ENCODE measurements at regions not wholly inside any gene's neighbourhood (a gene's known extent, or its start where the extent isn't known, plus 50 kb on each side); places are given as distances from the start of the nearest gene placed in this dataset.

DNA sequence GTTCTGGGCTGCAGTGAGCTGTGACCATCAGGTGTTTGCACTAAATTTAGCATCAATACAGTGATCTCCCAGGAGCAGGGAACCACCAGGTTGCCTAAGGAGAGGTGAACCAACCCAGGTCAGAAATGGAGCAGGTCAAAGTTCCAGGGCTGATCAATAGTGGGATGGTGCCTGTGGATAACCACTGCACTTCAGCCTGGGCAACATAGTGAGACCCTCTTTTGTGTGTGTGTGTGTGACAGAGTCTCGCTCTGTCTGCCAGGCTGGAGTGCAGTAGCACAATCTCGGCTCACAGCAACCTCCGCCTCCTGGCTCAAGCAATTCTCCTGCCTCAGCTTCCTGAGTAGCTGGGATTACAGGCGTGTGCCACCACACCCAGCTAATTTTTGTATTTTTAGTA is 163.7 kb upstream of the SERTAD2 start:
- Mint-ChIP-seq H3K27me3 (no peaks in the 10 kb centered on the region), H3K27ac (ENCODE audit: low read depth) (no peak overlapping the region), H3K4me3 (no peak overlapping the region), H3K4me1 (peaks cover 20% of the 10 kb centered on the region), H3K36me3 (ENCODE audit: insufficient read depth) (peaks cover 2% of the 10 kb centered on the region), H3K9me3 (no peaks in the 10 kb centered on the region)
- ATAC-seq (replicated peaks; ENCODE audit: extremely low read depth, poor library complexity, severe bottlenecking) = no peak
- no peak for DNase-seq (ENCODE audit: low spot score in 2 of 2)

DNA sequence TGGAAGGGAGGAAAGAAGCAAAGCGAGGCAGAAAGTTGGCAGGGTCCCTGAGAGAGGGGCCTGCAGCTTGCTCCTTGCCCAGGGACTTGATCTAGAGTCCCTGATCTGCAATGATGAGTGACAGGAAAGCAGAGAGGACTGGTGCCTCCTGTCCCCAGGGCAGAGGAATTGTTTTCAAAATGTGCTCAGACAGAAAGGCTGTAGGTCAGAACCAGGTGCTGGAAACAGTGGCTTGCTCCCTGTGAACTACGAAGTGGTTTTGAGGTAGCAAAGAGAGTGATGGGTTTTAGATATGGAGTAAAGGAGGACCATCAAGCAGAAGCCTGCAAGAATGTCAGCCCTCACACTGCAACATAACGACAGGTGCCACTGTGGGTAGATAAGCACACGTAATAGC is 164.9 kb upstream of the SERTAD2 start:
- no peaks in the 10 kb centered on the region for H3K9me3 Mint-ChIP-seq
- peak overlapping the region; percentile 5 for H3K4me3 Mint-ChIP-seq
- peaks cover 20% of the 10 kb centered on the region for H3K4me1 Mint-ChIP-seq
- H3K27ac Mint-ChIP-seq (ENCODE audit: low read depth) = peak overlapping the region; percentile 85
- ATAC-seq (replicated peaks; ENCODE audit: extremely low read depth, poor library complexity, severe bottlenecking) = no peak
- no peaks in the 10 kb centered on the region for H3K27me3 Mint-ChIP-seq
- peaks cover 2% of the 10 kb centered on the region for H3K36me3 Mint-ChIP-seq (ENCODE audit: insufficient read depth)
- no peak for DNase-seq (ENCODE audit: low spot score in 2 of 2)

DNA sequence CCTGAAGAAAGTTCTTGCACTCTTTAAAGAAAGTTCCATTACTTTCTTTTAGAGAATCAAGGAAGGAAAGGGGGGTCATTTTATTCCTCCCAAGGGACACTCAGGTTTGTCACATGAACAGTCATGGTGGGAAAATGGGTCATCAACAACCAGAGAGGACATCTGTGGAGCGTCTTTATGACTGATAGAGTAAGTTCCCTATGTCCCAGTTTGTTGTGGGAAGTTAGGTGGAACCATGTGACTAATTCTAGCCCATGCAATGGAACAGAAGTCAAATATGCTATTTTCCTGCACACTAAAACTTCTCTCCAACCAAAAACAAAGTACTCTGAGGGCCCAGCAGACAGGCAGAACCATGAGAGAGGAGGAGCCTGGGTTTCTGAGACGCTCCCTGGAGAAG is 165.6 kb upstream of the SERTAD2 start:
- peaks cover 20% of the 10 kb centered on the region for H3K4me1 Mint-ChIP-seq
- H3K4me3 Mint-ChIP-seq = peak overlapping the region; percentile 54
- ATAC-seq (replicated peaks; ENCODE audit: extremely low read depth, poor library complexity, severe bottlenecking) (no peak), DNase-seq (ENCODE audit: low spot score in 2 of 2) (no peak)
- no peaks in the 10 kb centered on the region for H3K27me3 Mint-ChIP-seq
- H3K36me3 Mint-ChIP-seq (ENCODE audit: insufficient read depth) = peaks cover 2% of the 10 kb centered on the region
- H3K9me3 Mint-ChIP-seq = no peaks in the 10 kb centered on the region
- peak overlapping the region; percentile 85 for H3K27ac Mint-ChIP-seq (ENCODE audit: low read depth)

DNA sequence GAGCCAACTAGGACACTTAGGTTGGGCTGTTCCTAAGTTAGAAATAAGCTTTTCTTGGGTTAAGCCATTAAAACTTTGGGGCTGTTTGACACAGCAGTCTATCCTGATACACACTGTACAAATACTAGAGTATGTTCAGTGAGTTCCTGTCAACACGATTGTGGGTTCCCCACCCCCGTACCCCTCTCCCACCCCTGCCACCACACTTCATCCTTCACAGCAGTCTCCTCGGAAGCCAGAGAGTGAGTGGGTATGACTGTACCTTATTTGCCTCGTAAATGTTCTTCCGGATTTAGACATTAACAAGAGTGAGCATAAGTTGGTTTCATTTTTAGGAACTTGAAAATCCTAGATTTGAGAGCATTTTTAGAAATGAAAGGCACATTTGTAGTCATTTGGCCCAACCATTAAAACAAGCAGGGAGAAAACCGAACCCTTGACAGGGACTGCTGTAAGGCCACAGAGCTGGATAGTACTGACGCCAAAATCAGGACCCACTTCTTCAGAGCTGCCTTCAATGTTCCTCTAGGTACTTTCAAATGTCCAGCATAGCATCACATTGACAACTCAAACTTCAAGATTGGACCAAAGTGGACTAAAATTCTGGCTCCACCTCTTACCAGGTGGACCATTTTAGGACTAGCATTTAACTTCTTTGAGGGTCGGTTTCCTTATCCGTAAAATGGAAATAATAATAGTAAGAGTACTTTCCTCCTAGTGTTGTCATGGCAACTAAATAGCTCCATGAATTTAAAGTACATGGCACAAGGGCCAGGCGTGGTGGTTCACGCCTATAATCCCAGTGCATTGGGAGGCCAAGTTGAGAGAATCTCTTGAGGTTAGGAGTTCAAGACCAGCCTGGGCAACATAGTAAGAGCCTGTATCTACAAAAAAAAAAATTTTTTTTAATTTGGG is 166.3 kb upstream of the SERTAD2 start:
- Mint-ChIP-seq H3K4me1 (peaks cover 20% of the 10 kb centered on the region), H3K27me3 (no peaks in the 10 kb centered on the region), H3K36me3 (ENCODE audit: insufficient read depth) (peaks cover 3% of the 10 kb centered on the region), H3K9me3 (no peaks in the 10 kb centered on the region), H3K4me3 (peak overlapping the region; percentile 54), H3K27ac (ENCODE audit: low read depth) (peak overlapping the region; percentile 85)
- DNase-seq (ENCODE audit: low spot score in 2 of 2) = peak in 1 of 2 donors; percentile 21
- ATAC-seq (replicated peaks; ENCODE audit: extremely low read depth, poor library complexity, severe bottlenecking) = peak; percentile 98

DNA sequence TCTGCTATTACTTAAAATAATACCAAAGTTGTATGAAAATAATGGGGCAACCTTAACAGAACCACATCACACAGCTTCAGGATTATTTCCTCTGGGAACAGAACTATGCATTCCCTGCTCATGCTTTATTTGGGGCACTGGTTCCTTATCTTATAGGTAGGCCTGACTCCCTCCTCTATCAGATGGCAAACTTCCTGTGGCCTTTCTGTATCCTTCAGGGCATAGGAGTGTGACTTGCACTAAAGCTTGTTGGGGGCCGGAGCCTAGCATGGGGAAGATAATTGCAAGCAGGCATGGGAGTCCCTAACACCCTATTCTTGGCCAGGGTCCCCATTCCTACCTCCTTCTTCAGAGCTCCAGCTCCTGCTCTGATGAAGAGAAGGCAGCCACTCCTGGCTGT is 167.2 kb upstream of the SERTAD2 start:
- Mint-ChIP-seq H3K9me3 (no peaks in the 10 kb centered on the region), H3K4me1 (peaks cover 20% of the 10 kb centered on the region), H3K36me3 (ENCODE audit: insufficient read depth) (peaks cover 3% of the 10 kb centered on the region), H3K27me3 (no peaks in the 10 kb centered on the region), H3K27ac (ENCODE audit: low read depth) (no peak overlapping the region), H3K4me3 (no peak overlapping the region)
- ATAC-seq (replicated peaks; ENCODE audit: extremely low read depth, poor library complexity, severe bottlenecking) (no peak), DNase-seq (ENCODE audit: low spot score in 2 of 2) (no peak)

DNA sequence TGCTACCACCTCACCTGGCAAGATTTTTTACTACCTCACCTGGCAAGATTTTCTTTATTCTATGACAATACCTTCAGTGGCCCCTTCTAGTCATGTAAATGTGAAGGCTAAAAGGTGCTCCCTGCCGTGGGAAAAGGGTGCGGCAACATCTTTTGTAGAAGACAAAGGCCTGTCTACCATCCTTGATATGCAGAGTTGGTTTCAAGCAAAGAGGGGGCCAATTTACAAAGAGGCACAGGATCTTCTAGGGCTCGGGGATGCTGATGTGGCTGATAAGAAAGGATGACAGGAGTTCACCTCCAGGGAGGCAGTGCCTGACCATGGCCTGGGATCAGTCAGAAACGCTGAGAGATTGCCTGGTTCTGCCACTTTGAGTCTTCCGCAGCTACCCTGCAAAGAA is 165.4 kb upstream of the SLC1A4 start:
- peaks cover 3% of the 10 kb centered on the region for H3K36me3 Mint-ChIP-seq (ENCODE audit: insufficient read depth)
- DNase-seq (ENCODE audit: low spot score in 2 of 2) (no peak), ATAC-seq (replicated peaks; ENCODE audit: extremely low read depth, poor library complexity, severe bottlenecking) (no peak)
- H3K4me1 Mint-ChIP-seq = peaks cover 15% of the 10 kb centered on the region
- no peaks in the 10 kb centered on the region for H3K27me3 Mint-ChIP-seq
- H3K27ac Mint-ChIP-seq (ENCODE audit: low read depth) = no peak overlapping the region
- no peaks in the 10 kb centered on the region for H3K9me3 Mint-ChIP-seq
- H3K4me3 Mint-ChIP-seq = no peak overlapping the region

DNA sequence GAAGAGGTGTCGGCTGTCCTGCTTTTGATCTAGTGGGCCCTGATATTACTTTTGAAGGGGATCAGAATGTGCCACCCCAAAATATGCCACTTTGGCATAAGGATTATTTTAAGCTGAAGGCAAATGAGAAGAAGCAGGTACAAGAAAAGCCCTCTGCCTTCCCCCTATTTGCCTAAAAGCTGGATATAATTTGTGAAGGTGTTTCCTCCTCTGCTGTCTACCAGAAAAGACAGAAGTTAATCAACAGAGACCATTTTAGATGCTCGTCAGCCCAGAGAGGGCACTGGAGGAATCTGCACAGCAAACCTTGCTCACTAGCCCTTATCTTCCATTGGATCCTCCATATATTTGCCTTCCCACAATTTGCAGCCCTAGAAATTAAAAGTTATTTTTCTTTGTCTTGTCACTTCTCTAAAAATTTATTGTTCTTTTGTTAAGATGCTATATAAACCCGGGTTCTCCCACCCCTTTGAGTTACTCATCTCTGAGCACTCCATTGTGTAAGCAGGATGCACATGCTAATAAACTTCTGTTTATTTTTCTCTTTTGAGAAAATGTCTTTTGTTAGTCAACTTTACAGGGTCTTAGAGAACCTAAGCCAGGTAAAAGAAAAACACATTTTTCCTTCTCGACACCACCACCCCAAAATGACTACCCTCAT is 163.2 kb upstream of the SLC1A4 start:
- Mint-ChIP-seq H3K4me1 (no peaks in the 10 kb centered on the region), H3K27me3 (no peaks in the 10 kb centered on the region), H3K9me3 (no peaks in the 10 kb centered on the region), H3K36me3 (ENCODE audit: insufficient read depth) (peaks cover 1% of the 10 kb centered on the region), H3K27ac (ENCODE audit: low read depth) (no peak overlapping the region), H3K4me3 (no peak overlapping the region)
- DNase-seq (ENCODE audit: low spot score in 2 of 2) (no peak), ATAC-seq (replicated peaks; ENCODE audit: extremely low read depth, poor library complexity, severe bottlenecking) (no peak)

DNA sequence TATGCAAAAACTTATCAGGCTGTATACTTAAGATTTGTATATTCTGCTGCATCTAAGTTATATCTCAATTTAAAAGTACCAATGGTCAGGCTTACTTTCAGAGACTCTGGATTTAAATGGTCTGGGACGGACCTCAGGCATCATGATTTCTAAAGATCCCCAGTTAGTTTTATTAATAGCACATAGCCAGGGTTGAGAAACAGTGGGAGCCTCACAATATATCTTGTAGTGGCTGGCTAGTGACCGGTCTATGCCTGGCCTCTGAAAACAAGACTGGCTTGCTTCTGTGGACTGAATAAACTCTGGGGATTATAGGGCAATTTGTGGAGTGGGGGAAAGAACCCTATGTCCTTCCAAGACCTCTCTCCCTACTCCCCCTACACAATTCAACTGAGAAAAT is 162.5 kb upstream of the SLC1A4 start:
- H3K4me1 Mint-ChIP-seq = no peaks in the 10 kb centered on the region
- peaks cover 1% of the 10 kb centered on the region for H3K36me3 Mint-ChIP-seq (ENCODE audit: insufficient read depth)
- no peaks in the 10 kb centered on the region for H3K9me3 Mint-ChIP-seq
- H3K27me3 Mint-ChIP-seq = no peaks in the 10 kb centered on the region
- ATAC-seq (replicated peaks; ENCODE audit: extremely low read depth, poor library complexity, severe bottlenecking) = no peak
- H3K4me3 Mint-ChIP-seq = no peak overlapping the region
- no peak overlapping the region for H3K27ac Mint-ChIP-seq (ENCODE audit: low read depth)
- DNase-seq (ENCODE audit: low spot score in 2 of 2) = no peak

DNA sequence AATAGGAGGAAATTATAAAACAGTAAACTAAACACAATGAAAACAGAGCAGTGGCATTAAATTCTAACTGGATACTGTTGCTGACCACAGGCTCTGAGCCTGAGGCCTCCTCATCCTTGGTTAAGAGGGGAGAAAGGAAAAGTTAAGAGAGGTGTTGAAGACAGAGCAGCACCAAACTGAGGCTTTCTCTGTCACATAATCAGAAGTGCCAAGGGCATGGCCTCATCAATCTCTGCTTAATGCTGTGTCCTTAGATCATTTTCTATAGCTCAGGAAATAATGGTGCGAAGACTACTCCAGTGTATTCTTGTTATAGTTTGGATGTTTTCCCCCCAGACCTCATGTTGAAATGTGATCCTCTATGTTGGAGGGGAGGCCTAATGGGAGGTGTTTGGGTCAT is 160.9 kb upstream of the SLC1A4 start:
- no peaks in the 10 kb centered on the region for H3K9me3 Mint-ChIP-seq
- H3K27me3 Mint-ChIP-seq = no peaks in the 10 kb centered on the region
- H3K36me3 Mint-ChIP-seq (ENCODE audit: insufficient read depth) = peaks cover 1% of the 10 kb centered on the region
- H3K4me1 Mint-ChIP-seq = no peaks in the 10 kb centered on the region
- no peak for ATAC-seq (replicated peaks; ENCODE audit: extremely low read depth, poor library complexity, severe bottlenecking)
- DNase-seq (ENCODE audit: low spot score in 2 of 2) = no peak
- H3K4me3 Mint-ChIP-seq = no peak overlapping the region
- no peak overlapping the region for H3K27ac Mint-ChIP-seq (ENCODE audit: low read depth)

DNA sequence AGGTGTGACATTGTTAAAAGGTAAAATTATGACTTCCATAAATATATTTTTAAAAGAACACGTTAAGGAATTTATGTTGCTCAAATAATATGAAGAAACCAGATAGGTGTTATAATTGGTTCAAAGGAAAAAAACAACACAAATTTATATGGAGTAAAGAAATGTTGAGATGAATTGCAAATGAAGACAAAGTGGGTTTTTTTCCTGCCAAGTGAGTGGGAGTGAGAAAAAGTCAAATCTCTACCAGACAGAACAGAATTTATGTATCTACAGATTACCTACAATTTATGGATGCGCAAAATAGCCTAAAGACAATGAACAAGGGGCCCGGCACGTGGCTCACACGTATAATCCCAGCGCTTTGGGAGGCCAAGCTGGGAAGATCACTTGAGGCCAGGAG is 159.7 kb upstream of the SLC1A4 start:
- Mint-ChIP-seq H3K36me3 (ENCODE audit: insufficient read depth) (no peaks in the 10 kb centered on the region), H3K4me1 (no peaks in the 10 kb centered on the region), H3K9me3 (no peaks in the 10 kb centered on the region), H3K27ac (ENCODE audit: low read depth) (no peak overlapping the region), H3K4me3 (no peak overlapping the region), H3K27me3 (no peaks in the 10 kb centered on the region)
- DNase-seq (ENCODE audit: low spot score in 2 of 2) (no peak), ATAC-seq (replicated peaks; ENCODE audit: extremely low read depth, poor library complexity, severe bottlenecking) (no peak)

DNA sequence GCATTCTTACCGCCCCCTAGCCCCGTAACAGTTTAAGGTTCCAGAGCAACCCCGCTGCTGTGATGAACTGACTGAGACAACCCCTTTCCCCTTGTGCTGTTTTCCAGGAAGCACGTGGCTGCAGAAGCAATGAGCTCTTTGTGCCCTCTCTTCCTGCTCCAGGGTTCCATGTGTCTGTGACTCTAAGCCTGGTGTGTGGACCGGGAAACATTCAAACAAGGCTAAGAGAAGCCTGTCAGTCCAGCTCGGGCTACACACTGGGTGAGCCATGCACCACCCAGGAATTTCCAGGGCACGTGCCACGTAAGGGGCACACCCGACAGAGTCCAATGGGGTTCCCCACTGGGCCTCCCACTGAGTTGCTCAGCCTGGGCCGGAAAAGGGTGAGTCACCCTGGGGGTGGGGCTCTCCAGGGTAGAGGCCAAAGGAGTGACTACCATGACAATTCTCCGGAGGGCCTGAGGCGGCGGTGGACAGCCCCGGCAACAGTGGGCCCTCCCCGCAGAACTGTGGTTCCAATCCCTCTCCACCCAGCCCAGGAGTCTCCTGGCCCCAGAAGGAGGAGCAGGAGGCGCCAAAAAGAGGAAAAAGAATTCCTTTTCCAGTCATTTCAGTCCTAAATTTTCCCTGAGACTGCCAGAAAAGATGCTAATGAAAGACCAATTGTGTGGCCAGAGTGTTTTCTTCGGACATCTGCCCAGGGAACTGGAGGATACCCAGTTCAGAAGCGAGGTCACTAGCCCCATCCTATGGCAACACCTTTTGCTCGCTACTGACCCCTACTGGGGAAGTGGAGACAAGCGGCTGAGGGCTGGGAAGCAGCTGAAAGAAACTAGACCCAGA is 157.8 kb upstream of the SLC1A4 start:
- Mint-ChIP-seq H3K27ac (ENCODE audit: low read depth) (no peak overlapping the region), H3K4me3 (peak overlapping the region; percentile 50), H3K27me3 (no peaks in the 10 kb centered on the region), H3K36me3 (ENCODE audit: insufficient read depth) (no peaks in the 10 kb centered on the region), H3K9me3 (no peaks in the 10 kb centered on the region), H3K4me1 (no peaks in the 10 kb centered on the region)
- peak; percentile 72 to 77 for DNase-seq (ENCODE audit: low spot score in 2 of 2)
- ATAC-seq (replicated peaks; ENCODE audit: extremely low read depth, poor library complexity, severe bottlenecking) = peak; percentile 88

DNA sequence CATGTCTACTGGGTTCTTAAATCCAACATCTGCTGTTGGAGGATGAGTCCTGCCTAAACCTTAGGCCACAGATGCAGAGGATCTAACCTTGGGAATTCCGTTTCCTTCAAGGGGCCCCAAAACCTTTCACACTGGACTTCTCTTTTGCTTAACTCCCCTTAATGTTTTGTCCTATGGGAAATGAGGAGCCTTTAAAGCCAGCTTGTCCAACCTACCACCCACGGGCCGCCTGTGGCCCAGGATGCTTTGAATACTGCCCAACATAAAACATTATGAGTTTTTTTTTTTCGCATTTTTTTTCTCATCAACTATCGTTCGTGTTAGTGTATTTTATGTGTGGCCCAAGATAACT is 157.2 kb upstream of the SLC1A4 start:
- ATAC-seq (replicated peaks; ENCODE audit: extremely low read depth, poor library complexity, severe bottlenecking) (no peak), DNase-seq (ENCODE audit: low spot score in 2 of 2) (no peak)
- Mint-ChIP-seq H3K4me3 (peak overlapping the region; percentile 50), H3K27ac (ENCODE audit: low read depth) (no peak overlapping the region), H3K9me3 (no peaks in the 10 kb centered on the region), H3K36me3 (ENCODE audit: insufficient read depth) (no peaks in the 10 kb centered on the region), H3K4me1 (no peaks in the 10 kb centered on the region), H3K27me3 (no peaks in the 10 kb centered on the region)

All from central memory CD8-positive, alpha-beta T cell (primary cell).